GM21619 (cell line): ENCODE measurements at regions not wholly inside any gene's neighbourhood (a gene's known extent, or its start where the extent isn't known, plus 50 kb on each side); places are given as distances from the start of the nearest gene placed in this dataset.
"Not testable (repeated sequence)": the region's sequence is repeated elsewhere in the genome, so short reads cannot be mapped to it uniquely, and the experiment has no call there.

ENCODE experiments used
- ATAC-seq: cut with Tn5 transposase; IDR thresholded peaks from one replicate; pipeline ENCODE4 v1.9.1; 2021; ENCODE audit not compliant: unreplicated experiment

DNA sequence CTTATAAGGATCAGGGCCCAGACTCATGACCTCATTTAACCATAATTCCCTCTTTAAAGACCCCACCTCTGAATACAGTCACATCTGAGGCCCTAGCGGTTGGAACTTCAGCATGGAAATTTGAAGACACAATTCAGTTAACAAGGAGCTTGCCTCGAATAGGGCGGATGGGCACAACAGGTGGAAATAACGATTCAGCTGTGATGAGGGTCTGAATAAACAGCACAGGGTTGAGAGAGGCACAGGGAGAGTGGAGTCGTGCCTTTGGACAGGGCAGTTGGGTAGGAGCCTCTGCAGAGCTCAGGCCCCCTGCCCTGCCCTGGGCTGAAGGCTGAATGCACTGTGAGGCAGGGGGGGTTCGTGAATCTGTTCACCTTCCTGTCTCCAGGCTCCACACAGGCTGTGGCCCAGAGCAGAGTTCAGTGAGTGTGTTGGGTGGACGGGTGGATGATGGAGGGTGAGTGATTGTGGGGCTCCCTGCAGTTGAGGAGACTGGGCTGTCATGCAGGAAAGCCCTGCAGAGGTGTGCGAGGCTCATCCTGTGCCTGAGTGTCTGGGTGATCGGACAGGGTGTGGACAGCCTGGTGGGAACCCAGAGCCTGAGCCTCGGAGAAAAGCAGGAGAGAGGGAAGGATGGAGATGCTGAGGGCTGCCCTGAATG is 243.1 kb downstream of the FOXD2 start:
- no peak for ATAC-seq

DNA sequence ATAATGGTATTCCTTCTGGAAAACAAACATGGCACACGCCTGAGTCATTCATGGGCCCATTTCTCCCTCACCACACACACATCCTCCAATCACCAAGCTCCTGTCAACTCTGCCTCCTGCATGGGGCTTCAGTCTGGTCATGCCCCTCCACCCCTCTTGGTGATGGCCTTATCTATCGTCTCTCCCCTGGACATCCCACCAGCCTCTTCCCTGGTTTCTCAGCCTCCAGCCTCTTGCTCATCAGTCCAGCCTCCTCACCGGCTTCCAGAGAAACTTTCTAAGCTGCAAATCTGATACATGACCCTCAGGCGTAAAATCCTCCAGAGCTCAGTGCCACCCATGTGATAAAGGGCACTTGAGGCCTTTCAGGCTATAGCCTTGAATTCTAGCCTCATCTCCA is 243.9 kb downstream of the FOXD2 start:
- no peak for ATAC-seq

DNA sequence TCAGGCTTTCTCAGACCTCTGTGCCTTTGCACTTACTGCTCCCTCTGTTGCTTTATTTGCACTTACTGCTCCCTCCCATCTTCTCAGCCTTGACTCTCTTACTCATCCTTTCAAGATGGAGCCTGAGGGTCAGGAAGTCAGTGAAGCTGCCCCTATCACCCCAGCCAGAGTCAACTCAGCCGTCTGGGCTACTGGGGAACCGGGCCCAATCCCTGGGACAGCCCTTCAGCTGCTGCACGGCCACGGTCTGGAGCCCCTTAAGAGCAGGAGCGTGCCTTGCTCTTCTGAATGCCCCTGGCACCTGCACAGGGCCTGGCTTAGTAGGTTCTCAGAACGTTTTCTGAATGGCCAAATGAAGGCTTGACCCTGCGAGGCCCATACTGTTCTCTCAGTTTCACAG is 244.4 kb downstream of the FOXD2 start:
- ATAC-seq = no peak

DNA sequence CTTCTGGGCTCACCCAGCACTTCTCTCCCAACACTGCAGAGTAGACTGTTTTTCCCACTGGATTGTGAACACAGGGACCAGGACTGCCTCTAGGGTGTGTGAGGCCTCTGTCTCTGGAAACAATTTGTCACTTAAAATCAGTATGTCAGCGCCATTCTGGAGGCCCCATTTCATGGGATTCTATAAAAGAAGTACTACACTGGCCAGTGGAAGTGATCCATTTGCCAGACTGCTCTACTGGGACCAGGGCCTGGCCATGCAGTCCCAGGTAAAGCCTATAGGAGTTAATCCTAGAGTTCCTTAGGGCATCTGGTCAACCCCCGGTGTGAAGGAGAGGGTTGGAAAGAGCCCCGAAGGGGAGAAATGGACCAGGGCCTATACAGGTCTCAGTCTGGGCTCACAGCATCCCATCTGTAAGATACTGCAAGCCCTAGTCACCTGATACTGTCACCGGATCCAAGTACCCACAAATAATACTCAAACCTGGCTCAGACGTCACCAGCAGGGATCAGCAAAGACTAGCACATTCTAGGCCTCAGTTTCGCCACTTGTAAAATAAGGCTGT is 245.0 kb downstream of the FOXD2 start:
- no peak for ATAC-seq

DNA sequence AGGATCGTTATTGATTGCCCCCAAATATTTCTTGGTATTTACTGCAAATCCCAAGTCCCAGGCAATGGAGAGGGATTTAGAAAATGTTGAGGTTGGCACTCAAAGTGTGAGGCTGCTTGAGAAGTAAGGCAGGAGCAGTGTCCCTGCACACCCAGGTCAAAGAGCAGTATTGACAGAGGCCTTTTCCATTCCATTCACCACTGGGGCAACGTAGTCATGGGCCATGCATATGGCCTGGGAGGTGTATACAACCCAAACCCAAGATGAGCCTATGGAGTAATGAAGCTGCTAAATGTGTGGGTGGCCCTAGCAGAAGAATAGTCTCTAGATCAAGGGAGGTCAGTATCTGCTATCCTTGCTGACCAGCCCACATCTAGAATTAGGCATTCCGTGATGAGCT is 245.6 kb downstream of the FOXD2 start:
- no peak for ATAC-seq

DNA sequence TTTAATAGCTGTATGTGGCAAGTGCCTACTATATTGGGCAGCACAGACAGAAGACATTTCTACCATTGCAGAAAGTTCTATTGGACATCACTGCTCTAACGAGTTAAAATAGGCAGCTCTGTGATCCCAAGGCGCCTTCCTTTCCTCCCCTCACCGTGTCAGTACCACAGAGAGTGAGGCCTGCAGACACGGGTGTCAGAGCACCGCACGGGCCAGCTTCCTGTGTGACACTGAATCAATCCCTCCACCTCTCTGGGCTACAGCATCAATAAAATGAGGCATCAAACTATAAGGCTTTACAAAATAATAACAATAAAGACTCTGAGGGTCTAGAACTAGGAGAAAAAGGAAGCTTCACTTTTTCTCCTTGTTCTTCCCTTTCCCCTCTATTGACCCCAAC is 246.7 kb downstream of the FOXD2 start:
- ATAC-seq = no peak

DNA sequence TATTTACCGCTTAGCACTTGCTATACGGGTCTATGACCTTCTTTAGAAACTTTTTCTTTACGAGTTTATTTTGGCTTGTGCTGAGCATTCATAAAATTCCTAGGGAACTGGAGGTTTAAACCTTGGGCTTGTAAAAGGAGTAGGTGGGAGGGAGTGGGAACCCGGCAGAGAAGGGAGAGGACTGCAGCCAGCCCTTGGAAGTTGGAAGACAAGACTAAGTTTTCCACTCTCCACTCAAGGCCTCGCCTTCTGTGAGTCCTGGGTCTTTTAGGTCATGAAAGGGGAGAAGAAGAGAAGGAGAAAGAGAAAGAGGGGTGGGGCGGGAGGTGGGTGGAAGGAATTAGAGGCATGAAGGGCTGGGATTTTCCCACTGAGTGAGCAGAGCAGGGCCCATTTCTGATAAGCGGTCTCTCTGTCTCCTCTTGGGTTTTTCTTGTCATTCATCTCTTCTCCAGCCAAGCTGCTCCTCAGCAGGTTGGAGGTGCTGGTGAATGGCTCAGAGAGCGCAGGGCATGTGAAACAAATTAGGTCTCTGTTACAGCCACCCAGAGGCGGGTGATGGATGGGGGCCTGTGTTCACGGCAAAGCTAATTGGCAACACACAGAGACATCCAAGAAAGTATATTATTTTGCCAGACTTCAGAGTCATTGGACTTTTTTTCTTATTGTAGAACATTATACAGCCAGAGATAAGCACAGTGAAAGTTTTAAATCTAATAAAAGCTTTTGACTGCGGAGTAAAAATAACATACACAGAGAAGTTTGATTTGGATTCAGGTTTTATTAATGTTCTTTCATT is 247.3 kb downstream of the FOXD2 start:
- no peak for ATAC-seq

DNA sequence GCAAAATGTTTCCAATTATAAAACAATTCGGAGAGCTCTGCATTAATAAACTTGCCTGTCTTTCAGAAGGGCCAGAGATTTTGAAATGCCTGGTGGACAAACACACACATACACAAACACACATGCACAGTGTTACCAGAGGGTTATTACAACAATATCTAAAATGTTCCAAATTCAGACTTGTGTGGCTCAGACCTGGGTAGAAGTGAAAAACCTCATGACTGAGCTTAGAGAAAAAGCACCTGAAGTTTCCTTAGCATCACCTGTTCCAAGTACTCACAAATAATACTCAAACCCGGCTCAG is 247.9 kb downstream of the FOXD2 start:
- ATAC-seq = no peak

DNA sequence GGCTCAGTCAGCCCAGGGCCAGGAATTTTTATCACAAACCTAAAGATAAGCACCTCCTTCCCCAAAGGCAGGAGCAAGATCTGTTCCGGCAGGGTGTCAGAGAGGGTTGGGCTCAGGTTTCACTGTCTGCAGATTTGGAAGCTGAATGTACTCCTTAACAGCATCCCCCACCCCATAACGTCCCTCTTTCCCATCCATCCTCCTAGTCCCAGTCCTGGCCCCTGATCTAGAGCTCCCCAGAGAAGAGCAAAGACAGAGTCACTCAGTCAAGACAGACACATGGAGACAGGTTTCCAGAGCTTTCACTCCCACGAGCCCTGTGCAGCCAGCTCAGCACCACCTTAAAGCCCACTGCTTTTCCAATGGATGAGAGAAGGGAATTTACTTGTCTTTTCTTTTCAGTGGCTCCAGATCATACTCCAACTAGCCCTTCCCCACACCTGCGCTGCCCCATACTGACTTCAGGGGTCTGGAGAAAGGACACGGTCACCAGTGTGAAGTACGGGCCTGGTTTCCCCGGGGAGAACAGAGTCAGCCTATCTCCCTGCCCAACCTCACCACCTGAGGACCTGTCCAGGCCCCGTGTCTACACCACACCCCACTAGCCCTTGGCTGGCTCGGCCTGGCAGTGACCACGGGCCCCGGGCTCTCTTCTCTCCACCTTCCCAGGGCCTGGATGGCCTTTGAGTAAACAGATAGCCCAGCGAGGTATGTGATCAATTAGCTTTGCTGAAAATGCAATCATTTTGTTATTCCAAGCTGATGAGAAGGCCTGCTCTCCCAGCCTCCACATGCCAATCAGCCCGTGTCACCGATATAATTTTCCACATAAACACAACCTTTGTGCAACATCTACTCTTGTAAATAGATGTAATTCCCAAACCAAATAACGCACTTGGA is 249.1 kb downstream of the FOXD2 start:
- no peak for ATAC-seq

DNA sequence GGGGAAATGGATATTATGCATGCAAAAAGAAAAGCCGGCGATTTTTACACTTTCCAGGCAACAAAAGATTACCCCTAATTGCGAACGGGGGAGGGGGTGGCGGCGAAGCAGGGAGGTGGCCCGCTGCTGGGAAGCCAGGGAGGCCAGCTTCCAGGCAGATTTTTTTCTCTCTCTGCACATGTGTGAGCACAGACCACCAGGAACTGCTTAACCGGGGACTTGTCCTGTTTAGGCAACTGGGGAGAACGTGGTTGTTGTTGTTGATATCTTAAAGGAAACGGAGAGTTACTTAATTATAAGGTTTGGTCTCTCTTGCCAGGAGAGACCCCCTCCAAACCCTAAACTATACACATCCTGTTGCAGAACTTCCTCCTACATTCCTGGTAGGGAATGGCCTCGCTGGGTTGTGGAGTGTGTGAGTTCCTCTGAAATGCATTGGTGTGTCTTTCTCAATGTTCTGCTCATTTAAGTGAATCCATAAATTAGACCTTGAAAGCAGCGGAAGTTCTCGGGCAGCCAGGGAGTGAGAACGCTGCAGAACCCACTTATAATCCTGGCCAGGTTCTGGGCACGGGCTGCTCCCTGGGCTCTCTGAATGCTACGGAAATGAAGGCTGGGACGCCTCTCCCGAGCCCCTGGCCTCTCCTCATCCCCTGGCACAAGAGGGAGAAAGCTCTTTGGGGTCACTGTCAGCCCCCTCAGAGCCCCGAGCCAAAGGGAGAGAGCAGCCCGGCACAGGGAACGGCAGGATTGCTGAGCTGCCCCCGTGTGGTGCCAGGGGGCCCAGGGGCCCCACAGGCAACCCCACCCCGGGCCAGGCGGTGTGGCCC is 250.0 kb downstream of the FOXD2 start:
- no peak for ATAC-seq

DNA sequence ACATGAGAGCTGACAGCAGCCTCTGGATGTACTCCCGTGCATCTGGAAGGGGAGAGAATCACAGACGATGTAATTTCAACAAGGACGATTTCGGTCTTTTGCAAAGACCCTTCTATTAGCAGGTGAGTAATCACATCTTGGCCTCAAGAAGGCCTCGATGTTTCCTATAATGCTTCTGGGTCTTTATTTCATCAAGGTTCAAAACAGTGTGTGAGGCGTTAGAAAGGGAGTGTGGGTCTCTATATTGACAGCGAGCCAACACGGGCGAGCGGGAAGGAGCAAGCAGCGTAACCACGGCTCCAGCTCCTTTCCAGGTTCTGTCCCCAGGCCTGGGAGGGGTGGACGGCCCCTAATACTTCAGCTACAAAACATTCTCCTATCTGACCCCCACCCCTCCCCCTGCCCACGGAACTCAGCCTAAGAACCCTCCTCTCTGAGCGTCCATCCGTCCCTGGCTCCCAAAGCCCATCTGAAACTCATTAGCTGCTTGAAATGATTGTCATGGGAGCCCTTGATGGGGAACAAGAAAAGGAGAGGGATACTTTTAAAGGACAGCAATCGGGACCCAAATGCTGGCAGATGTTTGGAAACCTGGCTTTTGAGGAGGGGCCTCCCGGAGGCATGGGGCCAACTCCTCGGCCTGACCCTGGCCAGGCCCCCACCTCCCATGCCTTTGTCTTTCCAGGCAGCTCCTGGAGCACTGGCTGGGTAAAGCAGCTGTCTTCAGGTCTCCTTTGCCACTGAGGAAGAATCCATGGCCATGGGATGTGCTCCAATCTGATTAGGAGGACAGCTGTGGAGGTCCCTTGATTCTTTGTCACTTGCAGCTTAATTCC is 250.8 kb downstream of the FOXD2 start:
- ATAC-seq = no peak

DNA sequence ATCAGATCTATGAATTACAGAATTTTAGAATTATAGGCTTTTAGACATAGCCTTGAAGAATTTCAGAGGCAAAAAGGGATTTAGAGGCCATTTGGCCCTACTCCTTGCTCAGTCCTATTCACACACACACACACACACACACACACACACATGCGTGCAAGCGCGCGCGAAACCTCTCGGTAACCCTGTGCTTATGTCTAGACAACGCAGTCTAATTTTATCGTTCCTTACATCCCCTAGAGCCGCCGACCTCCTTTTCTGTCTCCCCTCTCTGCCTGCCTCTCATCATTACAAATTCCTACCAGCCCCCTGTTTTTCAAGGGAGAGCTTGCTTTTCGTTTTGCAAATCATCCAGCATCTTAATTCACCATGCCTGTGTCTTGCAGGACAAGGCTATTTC is 252.1 kb downstream of the FOXD2 start:
- ATAC-seq = no peak

DNA sequence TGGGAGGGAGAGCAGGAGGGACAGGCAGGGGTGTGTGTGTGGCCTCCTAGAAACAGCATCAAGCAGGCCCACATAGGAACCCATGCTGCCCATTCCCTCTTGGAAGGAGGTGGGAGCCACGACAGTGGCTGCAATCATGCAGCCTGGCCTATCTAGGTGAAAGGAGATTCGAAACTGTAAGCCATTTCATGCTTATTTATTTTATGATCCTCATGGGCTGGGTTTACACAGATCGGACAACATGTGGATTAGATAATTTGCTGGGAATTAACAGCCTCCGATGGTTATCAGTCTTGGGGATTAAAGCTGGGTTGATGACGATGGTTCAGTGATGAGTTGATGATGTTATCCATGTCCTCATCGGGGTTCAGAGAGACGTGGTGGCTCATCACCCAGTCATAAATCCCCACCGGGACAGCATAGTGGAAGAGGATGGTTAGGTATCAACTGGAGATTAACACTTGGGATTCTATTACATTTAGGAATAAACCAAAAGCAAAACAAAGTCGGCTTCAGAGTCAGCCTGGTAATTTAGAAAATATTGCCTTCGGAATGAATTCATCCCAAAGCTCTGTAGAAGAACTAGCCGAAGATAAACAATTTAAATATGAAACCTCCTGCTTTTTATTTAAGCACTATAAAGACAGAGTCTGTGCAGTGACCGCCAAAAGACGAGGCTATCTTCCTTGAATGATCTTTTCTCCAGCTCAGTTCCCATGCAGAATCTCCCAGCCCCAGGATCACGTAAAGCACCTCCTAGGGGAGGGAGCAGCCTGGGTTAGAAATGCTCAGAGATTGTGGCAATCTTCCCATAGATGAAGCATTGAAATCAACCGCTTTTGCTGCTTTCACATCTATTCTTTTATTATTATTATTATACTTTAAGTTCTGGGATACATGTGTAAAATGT is 252.8 kb downstream of the FOXD2 start:
- ATAC-seq = no peak

DNA sequence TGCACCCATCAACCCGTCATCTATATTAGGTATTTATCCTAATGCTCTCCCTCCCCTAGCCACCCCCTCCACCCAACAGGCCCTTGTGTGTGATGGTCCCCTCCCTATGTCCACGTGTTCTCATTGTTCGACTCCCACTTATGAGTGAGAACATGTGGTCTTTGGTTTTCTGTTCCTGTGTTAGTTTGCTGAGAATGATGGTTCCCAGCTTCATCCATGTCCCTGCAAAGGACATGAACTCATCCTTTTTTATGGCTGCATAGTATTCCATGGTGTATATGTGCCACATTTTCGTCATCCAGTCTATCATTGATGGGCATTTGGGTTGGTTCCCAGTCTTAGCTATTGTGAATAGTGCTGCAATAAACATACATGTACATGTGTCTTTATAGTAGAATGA is 253.4 kb downstream of the FOXD2 start:
- not testable (repeated sequence) for ATAC-seq

DNA sequence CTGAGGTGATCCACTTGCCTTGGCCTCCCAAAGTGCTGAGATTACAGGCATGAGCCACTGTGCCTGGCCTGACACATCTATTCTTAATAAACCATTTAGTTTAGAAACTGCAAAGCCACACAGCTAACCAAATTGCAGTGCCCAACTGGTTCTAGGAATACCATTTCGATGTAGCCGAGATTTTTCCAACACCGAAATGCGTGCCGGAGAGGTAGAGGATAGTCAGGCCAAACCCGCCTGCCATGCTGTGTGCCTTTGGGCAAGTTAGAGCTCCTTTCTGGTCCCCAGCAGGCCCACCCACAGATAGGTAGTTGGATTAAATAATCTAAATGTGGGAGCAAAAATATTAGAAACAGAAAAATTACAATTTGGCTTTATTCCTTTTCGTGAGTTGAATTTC is 254.4 kb downstream of the FOXD2 start:
- no peak for ATAC-seq

DNA sequence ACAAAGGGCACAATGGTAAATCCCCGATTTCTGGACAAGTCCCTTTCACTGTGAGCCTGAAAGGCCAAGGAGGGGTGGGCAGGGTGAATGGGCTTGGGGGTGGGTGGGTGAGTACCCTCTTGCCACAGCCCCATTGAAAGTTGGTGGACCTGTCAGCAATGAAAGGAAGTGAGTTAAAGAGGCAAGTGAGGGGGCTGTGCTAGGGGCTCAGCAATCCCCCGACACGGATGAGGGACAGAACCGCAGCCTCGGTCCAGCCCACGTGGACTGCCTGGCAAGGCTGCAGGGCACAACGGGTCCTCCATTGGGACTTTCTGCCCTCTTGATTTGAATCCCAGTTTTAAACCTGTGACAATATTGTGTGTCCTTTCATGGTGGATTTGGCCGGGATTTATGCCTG is 255.3 kb downstream of the FOXD2 start:
- ATAC-seq = no peak

DNA sequence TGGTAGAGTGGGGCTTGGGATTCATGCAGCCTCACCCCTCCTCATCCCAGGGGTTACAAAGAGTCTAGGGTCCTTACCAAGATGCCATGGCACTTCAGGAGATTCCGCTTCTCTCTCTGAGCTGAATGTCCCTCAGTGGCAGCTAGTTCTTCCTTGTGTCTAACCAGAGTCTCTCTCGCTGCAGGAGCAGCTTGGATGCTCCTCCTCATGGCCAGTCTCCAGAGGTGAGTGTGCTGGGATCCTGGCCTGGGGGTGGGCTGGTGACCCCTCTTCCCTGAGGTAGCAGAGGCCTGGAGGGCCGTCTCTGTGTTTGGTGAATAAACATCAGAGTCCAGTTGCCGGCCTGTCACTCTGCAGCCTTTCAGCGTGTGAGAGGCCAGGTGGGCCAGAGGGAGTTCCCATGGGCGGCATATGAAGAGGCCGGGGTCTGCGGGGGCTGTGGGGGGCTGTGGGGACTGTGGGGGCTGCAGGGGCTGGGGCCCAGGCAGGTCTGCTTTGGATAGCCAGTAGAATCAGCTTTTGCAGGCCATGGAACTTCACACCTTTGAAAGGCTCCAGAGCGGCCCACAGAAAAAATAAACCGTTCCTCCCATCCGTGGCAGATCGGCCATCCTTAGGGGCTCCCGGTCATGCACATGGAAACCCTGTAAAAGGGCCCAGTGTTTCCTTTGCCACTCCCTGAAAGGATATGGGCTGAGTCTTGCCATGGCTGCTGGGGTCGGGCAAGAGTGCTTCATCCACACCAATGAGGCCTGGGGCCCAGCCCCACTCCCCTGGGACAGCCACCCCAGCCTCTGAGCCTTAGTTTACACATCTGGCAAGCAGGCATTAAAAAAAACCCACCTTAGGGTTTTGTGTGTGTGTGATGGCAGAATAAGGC is 256.4 kb downstream of the FOXD2 start:
- ATAC-seq = no peak

DNA sequence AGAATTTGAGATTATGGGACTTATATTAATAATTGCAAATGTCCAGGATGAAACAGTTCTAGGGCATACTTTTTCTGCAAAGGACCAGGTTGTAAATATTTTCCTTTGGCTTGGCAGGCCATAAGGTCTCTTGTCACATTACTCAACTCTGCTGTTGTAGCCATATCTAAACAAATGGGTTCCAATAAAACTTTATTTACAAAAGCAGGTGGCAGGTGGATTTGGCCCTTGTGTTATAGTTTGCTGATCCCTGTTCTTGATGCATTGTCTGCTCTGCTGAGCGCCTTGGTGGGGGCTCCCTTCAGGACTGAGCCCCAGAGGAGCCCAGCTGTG is 258.5 kb downstream of the FOXD2 start:
- no peak for ATAC-seq
